ENCODE measurements at regions not wholly inside any gene's neighbourhood (a gene's known extent, or its start where the extent isn't known, plus 50 kb on each side); places are given as distances from the start of the nearest gene placed in this dataset.
"Not testable (repeated sequence)": the region's sequence is repeated elsewhere in the genome, so short reads cannot be mapped to it uniquely, and the experiment has no call there.

DNA sequence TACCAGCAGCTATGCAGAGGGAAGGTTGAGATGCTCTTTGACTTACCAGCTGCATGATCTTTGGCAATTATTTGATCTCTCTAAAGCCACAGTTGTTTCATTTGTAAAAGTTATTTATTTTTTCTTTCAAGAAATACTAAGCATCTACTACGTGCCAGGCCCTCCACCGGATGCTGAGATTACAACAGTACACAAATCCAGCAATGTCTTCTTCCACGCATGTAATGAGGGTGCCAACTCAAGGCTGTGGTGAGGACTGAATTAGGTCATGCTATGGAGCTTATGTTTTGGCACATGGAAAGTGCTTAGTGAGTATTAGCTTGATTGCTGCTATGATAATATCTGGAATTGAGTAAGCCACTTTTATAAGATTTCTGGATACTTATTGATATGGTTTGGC lies 358.2 kb downstream of the IRS2 start:
- DNase-seq: no peak

DNA sequence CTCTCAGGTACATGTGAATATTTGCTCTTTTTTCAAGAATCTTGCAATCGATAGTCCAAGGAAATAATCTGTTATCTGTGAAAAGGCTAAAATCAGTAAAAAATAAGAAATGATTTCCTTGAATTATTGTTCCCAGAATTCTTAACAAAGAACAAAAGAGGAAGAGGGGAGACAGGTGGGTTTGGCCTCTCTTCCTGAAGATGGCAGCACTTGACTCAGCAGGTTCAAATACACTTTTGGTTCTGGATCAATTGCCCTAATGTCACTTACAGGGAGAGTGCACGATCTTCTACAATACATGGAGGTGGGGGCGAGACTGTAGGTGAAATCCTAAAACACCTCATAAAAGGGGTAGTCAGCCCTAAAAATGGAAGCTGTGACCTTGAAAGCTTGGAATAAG lies 358.7 kb downstream of the IRS2 start:
- no peak for DNase-seq

DNA sequence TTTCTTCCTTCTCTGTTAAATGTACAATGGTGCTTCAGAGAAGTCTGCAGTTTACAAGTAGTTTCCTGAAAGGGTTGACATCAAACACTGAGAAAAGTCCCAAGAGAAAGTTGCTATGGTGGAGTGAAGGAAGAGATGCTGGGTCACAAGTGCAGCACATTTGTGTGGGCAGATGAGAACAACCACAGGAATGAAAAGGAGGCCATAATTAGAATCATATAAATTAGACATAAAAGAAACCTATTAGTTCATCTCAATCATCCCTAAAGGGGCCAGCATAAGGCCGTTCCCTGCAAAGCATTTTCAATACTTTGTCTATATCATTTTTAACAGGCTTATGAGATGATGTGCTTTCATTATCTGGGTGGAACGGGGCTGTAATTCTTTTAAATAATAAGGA lies 359.2 kb downstream of the IRS2 start:
- no peak for DNase-seq

DNA sequence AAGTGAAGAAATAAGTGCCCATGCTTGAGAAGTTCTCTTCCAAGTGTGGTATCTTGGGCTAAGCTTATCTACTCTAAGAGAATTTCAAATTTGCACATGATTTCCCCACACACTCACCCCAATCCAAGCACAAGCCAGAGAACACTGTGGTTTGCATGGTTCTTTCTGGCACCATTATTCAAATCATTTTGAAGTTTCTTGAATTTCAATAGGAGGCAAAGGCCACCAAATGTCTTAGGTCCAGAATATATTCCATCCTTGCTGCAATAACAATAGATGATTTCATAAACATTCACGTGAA lies 359.7 kb downstream of the IRS2 start:
- DNase-seq: no peak

DNA sequence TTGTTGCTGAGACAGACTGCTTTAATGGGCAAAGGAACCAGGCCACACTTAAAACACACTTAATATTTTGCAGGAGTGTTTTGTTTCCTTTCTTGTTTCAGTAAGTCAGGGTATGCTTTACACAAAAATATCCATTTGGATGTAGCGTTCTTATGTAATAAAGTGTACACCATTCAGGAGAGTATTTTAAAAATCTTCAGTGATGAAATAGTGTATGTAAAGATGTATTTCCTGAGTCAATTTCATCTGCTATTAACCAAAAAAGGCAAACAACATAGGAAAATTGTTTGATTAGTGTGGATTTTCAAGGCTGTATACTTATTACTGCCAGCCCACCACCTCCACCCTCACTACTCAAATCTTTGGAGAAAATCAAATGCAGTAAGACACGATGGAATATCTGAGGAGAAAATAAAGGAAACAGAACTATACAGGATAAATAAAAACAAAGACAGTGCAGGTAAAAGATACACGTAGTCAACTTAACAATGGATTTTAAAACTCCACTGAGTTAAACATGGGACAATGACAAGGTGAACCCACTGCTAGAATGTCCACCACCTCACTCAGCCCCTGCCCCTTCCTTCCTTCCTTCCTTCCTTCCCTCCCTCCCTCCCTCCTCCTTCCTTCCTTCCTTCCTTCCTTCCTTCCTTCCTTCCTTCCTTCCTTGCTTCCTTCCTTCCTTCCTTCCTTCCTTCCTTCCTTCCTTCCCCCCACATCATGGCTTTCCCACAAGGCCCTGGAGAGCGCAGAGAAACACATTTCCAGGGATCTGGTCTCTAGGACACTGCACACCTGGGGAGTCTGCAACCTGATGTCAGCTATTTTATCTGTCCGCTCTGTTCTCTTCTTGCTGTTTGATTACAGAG lies 360.3 kb downstream of the IRS2 start:
- DNase-seq: no peak

DNA sequence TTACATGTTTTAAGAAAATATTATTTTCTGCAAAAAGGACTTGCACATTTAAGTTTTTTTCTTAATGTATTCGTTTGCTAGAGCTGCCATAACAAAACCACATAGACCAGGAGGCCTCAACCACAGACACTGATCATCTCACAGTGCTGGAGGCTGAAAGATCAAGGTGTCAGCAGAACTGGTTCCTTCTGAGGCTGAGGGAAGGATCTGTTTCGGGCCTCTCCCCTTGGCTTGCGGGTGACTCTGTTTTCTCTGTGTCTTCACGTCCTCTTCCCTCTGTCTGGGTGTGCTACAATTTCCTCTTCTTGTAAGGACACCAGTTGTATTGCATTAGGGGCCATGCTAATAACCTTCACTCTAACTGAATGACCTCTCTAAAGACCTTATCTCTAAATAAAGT lies 364.2 kb downstream of the IRS2 start:
- no peak for DNase-seq

DNA sequence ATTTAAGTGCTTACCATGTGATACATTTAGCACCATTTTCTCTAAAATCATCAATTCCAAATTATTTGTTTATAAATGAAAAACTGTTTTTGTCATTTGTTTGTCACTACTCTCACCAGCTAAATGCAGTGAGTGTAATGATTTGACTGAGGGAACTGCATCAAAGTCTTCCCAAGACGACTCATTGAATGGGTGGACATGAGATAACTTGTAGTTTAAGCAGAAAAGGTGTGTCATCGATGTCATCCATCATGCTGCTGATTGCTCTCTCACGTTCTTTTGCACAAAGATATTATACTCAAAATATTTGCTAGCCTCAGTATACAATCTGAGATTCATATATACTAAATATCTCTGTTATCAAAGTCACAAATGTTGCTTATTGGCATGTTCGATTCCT lies 366.5 kb downstream of the IRS2 start:
- DNase-seq: no peak

DNA sequence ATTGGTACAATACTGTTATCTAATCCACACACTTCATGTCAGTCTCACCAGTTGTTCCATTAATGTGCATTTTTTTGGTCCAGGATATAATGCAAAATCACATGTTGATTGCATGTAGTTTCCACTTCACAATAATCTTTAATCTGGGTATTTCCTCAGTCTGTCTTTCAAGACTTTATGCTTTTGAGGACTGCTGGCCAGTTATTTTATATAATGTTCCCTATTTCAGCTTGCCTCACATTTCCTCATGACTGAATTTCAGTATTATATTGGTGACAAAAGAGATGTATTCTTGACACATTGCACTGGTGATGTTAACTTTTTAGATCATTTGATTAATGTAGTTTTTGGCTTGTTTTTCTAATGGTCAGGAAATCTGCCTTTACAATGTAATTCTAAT lies 368.3 kb downstream of the IRS2 start:
- DNase-seq: no peak

DNA sequence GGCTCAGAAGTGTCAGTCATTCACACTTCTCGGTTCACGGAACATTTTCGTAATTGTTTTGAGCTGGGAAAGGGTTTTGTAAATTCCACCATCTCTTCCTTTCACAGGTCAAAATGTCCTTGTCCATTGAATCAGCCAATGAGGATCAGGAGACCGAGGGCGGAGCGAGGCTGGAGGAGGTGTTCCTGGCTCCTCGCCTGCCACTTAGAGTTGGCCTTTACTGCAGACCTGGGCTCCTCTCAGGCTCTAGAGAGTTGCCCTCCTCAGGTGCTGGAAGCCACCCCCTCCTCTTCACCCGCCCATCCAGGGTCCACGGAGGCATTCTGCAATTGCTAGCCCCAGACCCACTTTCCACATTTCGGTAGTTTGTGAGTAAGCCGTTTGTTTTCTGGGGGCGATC lies 370.4 kb downstream of the IRS2 start:
- no peak for DNase-seq

DNA sequence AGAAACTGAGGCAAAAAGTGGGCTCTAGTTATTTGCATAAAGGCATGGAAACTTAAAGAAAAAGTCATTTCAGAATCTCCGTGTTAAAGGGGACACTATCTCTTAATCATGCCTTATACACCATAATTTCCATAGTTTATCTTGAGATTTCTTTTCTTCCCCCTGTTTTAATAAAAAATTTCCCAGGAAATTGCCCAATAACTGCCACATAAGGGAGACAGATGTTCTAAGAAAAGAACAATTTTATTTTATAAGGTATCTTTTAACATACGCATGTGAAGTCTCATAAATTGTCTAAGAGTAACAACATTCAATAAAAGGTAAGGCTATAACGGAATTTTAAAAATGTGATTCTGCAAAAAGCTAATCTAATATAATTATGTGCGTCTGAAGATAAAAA lies 371.3 kb downstream of the IRS2 start:
- no peak for DNase-seq

DNA sequence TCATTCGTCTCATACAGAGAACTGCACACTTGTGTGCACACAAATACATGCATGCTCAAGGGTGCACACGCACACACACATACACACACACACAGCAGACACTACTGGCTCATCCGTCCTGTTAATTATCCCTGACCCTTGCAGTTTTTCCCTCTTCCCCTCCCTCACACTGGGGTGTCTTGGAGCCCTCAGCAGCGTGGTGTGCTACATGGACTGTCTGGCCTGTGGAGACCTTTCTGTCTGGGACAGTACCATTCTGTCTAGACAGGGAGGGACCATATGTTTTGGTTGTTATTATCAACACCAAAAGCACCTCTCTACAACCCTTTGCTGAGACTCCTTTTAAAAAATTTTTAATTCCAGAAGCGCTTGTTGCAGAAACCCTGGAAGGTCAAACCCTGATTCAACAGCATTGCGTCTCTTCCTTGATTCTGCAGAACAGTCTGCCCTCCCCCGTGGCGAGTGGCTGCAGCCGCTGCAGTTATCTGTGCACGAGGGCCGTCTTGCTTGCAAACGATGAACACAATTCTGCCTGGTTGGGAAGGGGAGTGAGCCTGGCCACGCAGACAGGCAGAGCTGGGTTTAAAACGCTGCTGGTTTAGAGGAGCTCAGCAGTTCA lies 374.0 kb downstream of the IRS2 start:
- no peak for DNase-seq

DNA sequence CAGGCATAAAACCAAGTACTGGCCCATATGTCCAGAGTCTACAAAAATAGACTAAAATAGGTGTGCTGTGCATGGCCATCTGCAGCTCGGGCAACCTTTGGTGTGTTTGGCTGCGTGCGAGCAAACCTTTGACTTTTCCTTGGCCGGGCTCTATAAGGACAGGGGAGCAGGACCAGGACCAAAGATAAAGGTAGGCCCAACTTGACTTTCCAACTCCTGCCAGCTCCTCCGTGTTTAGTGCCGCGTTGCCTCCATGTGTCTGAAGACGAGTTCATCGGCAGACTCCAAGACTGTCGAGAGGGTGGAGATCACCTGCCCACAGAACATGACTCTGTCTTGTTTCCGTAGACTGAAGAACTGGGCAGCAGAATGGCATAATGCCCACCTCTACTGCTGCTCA lies 375.5 kb downstream of the IRS2 start:
- DNase-seq: no peak

DNA sequence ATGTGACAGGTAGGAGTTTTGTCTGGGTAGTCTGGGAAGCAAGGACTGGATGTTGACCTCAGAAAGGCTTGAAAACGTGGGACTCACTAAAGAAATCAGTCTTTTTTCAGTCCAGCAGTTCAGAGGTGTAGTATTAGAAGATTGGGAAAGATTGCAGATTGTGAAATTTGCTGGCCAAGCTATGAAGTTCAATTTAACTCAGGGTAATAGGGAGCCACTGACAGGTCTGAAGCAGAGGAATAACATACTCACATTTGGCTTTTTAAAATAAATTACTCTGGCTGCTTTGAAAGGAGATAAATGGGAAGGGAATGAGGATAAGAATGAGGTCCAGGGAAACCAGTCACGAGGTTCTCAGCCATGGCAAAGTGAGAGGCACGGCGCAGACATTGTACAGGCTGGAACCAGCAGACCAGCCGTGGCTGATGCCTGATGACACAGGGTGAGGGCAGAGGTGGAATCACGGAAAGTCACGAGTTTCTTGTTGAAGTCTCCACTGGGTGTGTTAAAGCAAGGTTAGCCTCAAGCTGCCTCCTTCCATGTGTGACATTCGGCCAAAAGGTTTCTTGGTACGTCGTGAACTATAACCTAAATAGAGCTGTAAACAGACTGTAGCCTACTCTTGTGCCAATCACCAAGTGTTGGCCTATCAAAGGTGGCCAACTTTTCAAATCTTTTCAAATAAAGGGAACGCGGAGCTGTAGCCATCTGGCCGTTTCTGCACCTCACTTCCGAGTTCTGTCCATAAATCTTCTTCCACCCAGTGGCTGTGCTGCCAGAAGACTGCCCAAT lies 377.6 kb downstream of the IRS2 start:
- DNase-seq: no peak

DNA sequence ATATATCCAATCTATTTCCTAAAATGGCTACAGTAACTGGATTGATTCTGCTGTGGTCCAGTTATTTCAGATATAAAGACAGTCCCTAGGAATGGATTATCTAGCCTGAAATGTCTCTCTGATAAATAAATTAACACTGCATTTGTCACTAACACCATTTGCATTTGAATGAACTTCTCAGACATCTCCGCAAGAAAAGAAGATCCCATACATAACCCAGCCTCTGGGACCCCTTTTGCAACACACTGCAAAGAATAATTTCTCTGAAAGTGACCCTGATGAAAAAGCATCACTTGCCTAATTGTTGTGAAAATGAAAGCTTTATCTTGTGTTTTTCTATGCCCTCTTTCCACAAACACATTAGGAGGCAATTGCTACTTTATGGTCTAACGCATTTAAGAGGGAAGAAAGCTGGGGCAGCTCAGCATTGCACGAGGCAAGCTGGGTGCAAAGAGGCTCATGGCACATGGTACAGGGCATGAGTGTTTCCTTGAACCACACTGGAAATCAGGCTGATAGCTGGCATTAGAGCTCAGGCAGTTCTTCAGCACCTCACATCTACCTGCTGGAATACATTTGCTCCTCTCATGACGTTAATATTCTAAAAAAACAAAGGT lies 379.9 kb downstream of the IRS2 start:
- no peak for DNase-seq

DNA sequence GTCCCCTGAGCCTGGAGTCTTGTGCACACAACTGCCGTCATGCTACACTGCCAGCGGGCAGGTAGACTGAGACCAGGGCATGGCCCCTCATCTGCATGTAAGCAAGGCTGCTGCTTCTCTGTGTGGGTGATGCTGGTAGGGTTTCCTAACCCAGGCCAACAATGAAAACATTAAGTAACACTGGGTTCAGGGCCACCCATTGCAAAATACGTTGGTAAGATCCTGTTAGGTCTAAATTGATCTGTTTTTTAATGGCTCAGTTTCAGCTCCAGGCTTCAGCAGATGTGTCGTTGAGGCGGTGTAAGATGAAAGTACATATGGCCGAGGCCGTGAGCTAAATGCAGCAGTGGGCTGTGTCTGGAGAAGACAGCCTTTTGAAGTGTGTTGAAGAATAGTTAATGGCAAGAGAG lies 383.4 kb downstream of the IRS2 start:
- DNase-seq: no peak

DNA sequence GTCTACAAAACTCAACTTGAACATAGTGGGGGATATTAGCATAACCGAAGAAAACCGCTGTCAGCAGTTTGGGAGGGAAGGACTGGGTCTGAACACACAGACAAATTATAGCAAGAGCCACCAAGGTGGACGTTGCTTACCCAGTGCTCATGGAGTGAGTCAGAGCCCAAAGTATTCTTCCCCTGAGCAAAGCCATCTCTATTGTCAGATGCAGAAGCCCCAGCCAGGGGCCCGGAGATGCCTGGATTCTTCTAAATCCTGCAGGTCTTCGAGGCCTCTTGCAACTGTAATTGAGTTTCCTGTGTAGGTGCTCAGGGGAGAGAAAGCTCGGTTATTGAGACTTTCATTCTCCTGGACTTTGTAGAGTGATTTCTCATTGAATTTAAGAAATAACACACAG lies 384.5 kb downstream of the IRS2 start:
- no peak for DNase-seq

DNA sequence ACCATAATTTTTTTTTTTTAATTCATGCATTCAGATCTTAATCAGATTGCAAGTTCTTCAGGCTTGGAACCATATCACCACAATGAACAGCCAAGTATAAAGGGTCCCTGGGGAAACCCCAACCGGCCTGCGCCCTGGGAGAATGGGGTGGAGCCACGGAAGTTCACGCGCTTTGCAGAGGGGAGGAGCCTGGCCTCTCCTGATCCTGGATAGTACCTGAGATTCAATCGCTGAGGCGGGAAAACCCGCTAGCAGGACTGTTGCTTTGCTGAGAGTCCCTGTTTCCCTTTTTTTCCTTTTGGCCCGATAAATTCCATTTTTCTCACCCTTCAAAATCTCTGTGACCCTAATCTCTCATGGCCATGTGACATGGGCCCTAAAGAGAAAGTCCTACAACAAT lies 385.1 kb downstream of the IRS2 start:
- no peak for DNase-seq

DNA sequence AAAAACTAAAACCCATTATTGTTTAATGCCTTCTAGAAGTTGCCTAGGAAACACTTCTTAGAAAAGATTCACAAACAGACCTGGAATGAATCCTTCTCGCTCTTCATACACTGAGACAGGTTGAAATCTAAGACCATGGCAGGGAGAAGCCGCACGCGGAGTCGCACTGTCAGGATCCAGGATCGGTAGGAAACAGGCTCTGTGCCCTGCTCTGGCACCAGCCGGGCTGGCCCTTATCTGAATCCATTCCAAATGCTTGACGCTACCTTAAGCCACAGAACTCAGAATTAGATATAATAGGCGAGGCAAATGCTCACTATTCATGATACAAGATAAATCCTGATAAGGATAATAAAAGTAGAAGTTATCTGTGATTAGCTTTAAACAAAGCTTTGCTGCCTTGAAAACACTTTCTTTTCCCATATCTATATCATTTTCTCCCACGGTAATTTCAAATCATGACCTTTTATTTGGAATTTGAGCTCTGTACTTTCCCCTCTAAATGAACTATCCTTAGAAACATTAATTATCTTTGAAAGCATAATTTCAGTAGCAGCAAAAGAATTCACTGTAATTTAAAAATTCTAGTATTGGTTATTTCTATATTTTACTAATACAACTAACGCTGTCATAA lies 385.6 kb downstream of the IRS2 start:
- no peak for DNase-seq

DNA sequence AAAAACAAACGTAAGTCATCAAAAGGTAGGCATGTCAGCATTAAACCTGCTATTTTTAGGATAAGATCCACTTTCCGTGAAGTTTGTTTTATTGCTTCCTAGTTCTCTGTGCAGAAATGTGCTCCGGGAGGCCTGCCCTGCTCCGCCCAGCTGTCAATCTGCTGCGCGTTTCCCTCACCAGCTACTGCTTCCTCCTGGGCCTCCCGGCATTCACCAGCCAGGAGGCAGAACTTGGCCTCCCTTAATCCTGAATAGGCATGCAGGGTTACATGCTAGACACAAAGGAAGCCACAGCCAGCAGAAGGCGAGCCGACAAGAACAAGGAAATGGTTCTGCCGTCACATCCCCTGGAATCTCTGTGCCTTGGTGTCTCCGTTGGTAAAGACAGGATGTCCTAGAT lies 386.2 kb downstream of the IRS2 start:
- no peak for DNase-seq

DNA sequence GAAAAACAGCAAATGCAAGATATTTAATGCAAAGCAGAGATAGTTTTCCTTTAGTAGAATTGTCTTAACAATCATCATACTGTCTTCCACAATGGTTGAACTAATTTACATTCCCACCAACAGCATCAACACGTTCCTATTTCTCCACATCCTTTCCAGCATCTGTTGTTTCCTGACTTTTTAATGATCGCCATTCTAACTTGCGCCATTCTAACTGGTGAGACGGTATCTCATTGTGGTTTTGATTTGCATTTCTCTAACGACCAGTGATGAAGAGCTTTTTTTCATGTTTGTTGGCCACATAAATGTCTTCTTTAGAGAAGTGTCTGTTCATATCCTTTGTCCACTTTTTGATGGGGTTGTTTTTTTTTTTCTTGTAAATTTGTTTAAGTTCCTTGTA lies 388.3 kb downstream of the IRS2 start:
- DNase-seq: not testable (repeated sequence)

DNA sequence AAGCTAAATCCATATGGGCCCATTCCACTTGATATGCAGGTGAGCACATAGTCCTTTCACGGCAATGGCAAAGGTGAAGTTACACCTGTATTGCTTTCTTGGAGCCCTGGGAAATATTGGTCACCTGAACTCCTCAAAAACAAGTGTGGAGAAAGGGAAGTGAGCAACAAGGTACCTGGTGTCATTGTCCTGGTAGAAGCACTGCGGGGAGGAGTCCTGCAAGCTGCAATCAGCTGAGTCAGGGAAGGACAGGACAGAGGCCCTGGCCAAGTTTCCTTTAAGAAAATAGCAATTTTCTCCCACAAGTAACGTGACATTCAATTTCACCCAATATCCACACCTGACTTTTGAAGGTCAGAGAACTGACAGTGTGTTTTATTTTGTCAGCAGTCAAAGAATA lies 389.1 kb downstream of the IRS2 start:
- DNase-seq: no peak

DNA sequence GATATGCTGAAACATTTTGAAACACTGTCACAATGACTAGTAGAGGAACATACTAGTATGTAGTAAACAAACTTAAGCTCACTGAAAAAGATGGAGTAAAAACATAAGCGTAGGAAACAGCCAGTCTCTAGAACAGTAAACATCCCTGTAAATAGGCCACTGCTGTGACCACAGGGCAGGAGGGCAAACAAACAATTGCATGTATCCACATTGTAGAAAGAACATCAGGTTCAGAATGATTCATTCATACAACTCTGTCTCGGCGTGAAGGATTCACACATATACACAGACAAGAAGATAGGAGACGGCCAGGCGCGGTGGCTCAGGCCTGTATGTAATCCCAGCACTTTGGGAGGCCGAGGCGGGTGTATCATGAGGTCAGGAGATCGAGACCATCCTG lies 390.1 kb downstream of the IRS2 start:
- no peak for DNase-seq

DNA sequence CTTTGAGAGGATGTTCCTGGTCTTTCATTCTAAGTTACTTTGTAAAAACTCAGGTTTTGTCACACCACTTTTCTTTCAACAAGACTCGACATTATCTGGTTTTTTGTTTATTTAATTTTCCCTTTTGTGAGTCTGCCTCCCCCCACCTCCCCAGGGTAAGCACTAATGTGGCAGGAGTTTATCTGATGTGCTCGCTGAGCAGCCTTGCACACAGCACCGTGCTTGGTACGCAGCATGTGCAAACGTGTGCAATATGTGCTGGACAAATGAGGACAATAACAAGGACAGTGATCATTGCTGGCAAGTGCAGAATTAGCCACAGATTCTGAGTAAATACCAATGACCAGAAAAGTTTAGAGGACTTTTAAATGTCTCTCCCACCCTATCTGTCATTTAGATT lies 391.4 kb downstream of the IRS2 start:
- DNase-seq: no peak

Data from NCI-H2081 treated with DMSO at 0.1 percent for 48 hours (cell line).